ENCODE measurements at regions not wholly inside any gene's neighbourhood (a gene's known extent, or its start where the extent isn't known, plus 50 kb on each side); places are given as distances from the start of the nearest gene placed in this dataset.

- peaks cover 36 to 41% of the 10 kb centered on the region in 2 experiments; a peak in 2 of 4 replicates for H3K9me3 ChIP-seq (ENCODE audit: control insufficient read depth in 1 of 2, insufficient read depth in 1 of 2, low read depth in 1 of 2, low read length in 2 of 2)
- RAD21 ChIA-PET (ENCODE audit: low non-redundant PET in 1 of 2, low total read pairs in 2 of 2, uncharacterized antibody in 2 of 2, unreplicated experiment in 2 of 2), result no interaction called here
- intact Hi-C loops (cut with micrococcal nuclease), result no loop called here
- ATAC-seq (no peak), DNase-seq (ENCODE audit: low read depth, low spot score) (no peak)
- no peaks in the 10 kb centered on the region for H4K20me1 ChIP-seq (ENCODE audit: insufficient read depth)
- CTCF ChIA-PET, result no interaction called here
- TF ChIP-seq TCF7L2 (IDR thresholded peaks at IDR 0.05; ENCODE audit: borderline replicate concordance, extremely low read depth, insufficient read depth, insufficient read length), result no peak
- no peak for TF ChIP-seq REST (IDR thresholded peaks at IDR 0.05; ENCODE audit: low read depth)
- no peak for TF ChIP-seq EZH2phosphoT487 (IDR thresholded peaks at IDR 0.05; ENCODE audit: borderline replicate concordance)
- no peak for TF ChIP-seq RAD21 (IDR thresholded peaks at IDR 0.05; ENCODE audit: low read depth)
- no peak for TF ChIP-seq POLR2AphosphoS5 (IDR thresholded peaks at IDR 0.05; ENCODE audit: low read depth, low read length)
- TF ChIP-seq ZNF274 (IDR thresholded peaks at IDR 0.05; ENCODE audit: low read depth, low read length), result no peak
- TF ChIP-seq SP1 (IDR thresholded peaks at IDR 0.05; ENCODE audit: low read depth), result no peak
- no peak for TF ChIP-seq EGR1 (IDR thresholded peaks at IDR 0.05; ENCODE audit: low read depth)
- TF ChIP-seq CBX3 (IDR thresholded peaks at IDR 0.05; ENCODE audit: low read depth), result no peak
- TF ChIP-seq CEBPB (IDR thresholded peaks at IDR 0.05; ENCODE audit: low read depth), result no peak
- TF ChIP-seq ZBTB33 (IDR thresholded peaks at IDR 0.05; ENCODE audit: extremely low read depth, insufficient replicate concordance, low read length), result no peak
- no peak for TF ChIP-seq SRF (IDR thresholded peaks at IDR 0.05; ENCODE audit: low read depth)
- TF ChIP-seq CTCF (IDR thresholded peaks at IDR 0.05 in 2 of 3, conservative IDR thresholded peaks at IDR 0.05 in 1 of 3; ENCODE audit: borderline replicate concordance in 1 of 3, insufficient read depth in 1 of 3, low read depth in 2 of 3, low read length in 2 of 3), result no peak
- TF ChIP-seq FOSL1 (IDR thresholded peaks at IDR 0.05; ENCODE audit: low read depth), result no peak
- TF ChIP-seq YY1 (IDR thresholded peaks at IDR 0.05; ENCODE audit: extremely low read depth, insufficient replicate concordance, low read depth, low read length), result no peak
- no TSS peak for BruUV-seq (replicated peaks)
- H3K4me3 ChIP-seq (replicated peaks in 1 of 2; ENCODE audit: low read depth in 1 of 2, low read length in 2 of 2), result no peak overlapping the region
- no peaks in the 10 kb centered on the region for H3K9me2 ChIP-seq (ENCODE audit: insufficient read depth)
- H3K27ac ChIP-seq (ENCODE audit: low read depth, low read length), result no peak overlapping the region
- no peaks in the 10 kb centered on the region for H3K4me1 ChIP-seq (ENCODE audit: control insufficient read depth in 1 of 2, insufficient read depth in 2 of 2, low read length in 2 of 2)
- no peak overlapping the region for H3K4me2 ChIP-seq (ENCODE audit: low read length)
- H3K9ac ChIP-seq (ENCODE audit: low read length), result no peak overlapping the region
- H3K27me3 ChIP-seq (ENCODE audit: insufficient read depth, low read length), result no peaks in the 10 kb centered on the region; the same call in 1 of the 2 replicates
- H3K36me3 ChIP-seq (ENCODE audit: control insufficient read depth in 1 of 2, insufficient read depth in 2 of 2, low read length in 2 of 2), result no peaks in the 10 kb centered on the region
- POLR2A ChIA-PET, result no interaction called here
- H2AFZ ChIP-seq (ENCODE audit: low read depth, low read length, poor library complexity, severe bottlenecking), result no peak overlapping the region
- no peaks in the 10 kb centered on the region for H3K79me2 ChIP-seq (ENCODE audit: insufficient read depth, low read length)
Measured at GRCh38 chr16:79359082-79359481, 241.5 kb downstream of the MAF start.
